Epithelial cell of esophagus (primary cell): ENCODE measurements at regions not wholly inside any gene's neighbourhood (a gene's known extent, or its start where the extent isn't known, plus 50 kb on each side); places are given as distances from the start of the nearest gene placed in this dataset.

Source experiments
- DNase-seq: peaks from one replicate; pipeline ENCODE4 v3.0.0; 2010; ENCODE audit warnings: low read depth
- H3K4me3 ChIP-seq: 2 replicates; pipeline ENCODE4 v1.5.1; 2011; ENCODE audit warnings: mild to moderate bottlenecking, low read length, control low read depth
- TF ChIP-seq, protein P1 (sequence below): IDR thresholded peaks from 2 replicates; pipeline ENCODE4 v1.5.1; 2011; ENCODE audit warnings: low read depth, mild to moderate bottlenecking, low read length, control low read depth, inconsistent platforms; ENCODE audit not compliant: insufficient read depth; ENCODE audit errors: missing control alignments

DNA sequence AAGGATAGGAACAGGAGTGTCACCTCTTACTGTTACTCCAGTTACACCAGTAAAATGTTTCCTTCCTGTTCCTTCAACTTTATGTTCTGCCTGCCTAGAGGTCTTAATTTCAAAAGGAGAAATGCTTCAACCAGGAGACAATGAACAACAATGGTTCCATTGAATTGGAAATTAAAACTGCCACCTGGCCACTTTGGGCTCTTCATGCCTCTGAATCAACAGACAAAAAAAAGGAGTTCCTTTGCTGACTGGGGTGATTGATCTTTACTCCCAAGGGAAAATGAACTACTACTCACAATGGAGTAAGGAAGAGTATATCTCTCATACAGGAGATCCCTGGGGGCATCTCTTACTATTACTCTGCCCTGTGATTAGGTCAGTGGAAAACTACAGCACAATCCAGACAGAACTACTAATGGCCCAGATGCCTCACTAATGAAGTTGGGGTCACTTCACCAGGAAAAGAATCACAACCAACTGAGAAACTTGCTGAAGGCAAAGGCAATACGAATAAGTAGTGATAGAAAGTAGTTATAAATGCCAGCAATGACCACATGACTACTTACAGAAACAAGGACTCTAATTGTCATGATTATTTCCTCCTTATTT, 76.6 kb upstream of the PRDX6 start:
- no peak overlapping the region for H3K4me3 ChIP-seq
- TF ChIP-seq, protein P1, sequence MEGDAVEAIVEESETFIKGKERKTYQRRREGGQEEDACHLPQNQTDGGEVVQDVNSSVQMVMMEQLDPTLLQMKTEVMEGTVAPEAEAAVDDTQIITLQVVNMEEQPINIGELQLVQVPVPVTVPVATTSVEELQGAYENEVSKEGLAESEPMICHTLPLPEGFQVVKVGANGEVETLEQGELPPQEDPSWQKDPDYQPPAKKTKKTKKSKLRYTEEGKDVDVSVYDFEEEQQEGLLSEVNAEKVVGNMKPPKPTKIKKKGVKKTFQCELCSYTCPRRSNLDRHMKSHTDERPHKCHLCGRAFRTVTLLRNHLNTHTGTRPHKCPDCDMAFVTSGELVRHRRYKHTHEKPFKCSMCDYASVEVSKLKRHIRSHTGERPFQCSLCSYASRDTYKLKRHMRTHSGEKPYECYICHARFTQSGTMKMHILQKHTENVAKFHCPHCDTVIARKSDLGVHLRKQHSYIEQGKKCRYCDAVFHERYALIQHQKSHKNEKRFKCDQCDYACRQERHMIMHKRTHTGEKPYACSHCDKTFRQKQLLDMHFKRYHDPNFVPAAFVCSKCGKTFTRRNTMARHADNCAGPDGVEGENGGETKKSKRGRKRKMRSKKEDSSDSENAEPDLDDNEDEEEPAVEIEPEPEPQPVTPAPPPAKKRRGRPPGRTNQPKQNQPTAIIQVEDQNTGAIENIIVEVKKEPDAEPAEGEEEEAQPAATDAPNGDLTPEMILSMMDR = no peak
- no peak for DNase-seq

DNA sequence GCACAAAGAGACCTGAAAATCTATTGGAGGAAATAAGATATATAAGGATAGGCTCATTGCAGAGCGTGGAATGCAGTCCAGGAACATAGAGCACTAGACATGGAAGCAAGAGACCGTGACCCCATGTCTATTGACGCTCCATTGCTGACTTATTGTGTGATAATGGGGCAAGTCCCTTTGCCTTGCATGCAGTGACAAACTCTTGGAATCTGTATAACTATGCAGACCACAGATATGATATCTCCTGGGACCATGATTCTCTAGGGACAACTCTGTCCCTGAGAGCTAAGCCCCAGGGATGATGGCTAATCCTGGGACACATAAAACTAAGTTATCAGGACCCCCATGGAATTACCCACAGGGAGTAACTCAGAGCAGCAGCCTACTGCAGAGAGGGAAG, 73.1 kb upstream of the PRDX6 start:
- H3K4me3 ChIP-seq = no peak overlapping the region
- DNase-seq = no peak
- TF ChIP-seq, protein P1 = no peak

DNA sequence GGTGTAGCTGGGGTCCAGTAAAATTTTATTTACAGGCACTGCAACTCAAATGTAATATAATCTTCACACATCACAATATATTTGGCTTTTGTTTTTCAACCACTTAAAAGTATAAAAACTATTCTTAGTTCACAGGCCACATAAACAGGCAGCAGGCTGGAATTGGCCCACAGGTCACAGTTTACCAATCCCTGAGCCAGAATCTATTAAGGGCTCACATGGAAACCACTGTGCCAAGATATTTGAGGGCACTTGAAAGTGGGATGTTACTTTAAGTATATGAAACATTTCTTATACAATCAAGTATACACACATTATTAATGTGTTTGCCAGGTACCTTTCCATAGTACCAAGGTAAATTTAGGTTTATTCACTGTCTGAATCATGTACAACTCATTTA, 71.9 kb upstream of the PRDX6 start:
- H3K4me3 ChIP-seq = no peak overlapping the region
- TF ChIP-seq, protein P1 = no peak
- no peak for DNase-seq

DNA sequence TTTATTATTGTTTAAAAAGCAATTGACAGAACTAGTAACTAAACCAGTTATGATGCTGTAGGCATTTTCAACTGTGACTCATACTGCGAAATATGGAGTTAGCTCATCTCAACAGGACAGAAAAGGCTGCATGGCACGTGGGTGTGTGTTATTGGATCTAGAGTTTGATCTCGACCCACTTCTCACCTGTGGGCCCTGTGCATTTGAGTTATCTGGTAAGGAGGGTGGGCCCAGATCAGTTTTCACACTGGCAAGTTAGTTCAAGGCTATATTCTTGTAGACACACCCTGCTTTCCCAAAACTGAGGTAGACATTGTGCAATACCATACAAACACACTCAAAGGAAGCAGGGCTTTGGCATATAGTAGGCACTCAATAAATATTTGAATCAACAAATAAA, 71.3 kb upstream of the PRDX6 start:
- peak; percentile 94 for DNase-seq
- H3K4me3 ChIP-seq = no peak overlapping the region
- TF ChIP-seq, protein P1 = no peak

DNA sequence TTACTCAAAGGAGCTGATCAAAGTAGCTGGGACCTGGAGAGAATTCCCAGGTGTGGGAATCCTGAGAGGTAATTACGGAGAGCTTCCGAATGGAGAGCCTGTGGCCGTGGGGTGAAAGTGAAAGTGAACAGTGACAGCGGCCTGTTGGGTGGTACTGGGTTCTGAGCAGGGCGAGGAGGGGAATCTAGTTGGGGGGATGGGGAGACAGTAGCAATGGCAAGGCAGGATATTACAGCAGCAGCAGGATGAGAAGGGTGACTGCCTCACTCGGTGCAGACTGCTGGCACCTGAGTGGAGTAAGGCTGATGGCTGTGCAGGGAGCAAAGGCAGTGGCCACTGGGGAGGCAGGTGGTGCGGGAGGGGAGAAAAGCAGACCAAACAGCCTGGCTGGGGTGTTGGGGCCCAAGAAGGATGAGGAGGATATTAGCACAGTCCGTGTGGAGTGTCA, 70.3 kb upstream of the PRDX6 start:
- no peak overlapping the region for H3K4me3 ChIP-seq
- TF ChIP-seq, protein P1 = no peak
- no peak for DNase-seq

DNA sequence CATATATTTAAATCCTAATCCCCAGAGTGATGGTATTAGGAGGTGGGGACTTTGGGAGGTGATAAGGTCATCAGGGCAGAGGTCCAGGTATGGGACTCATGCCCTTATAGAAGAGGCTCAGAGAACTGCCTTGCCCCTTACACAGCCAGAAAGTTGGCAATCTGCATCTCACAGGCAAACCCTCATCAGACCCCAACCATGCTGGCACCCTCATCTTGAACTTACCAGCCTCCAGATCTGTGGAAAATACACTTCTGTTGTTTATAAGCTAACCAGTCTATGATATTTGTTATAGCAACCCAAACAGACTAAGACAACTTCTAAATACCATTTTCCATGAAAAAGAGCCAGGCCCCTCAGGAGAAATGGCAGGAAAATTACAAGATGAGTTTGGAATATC, 69.3 kb upstream of the PRDX6 start:
- no peak for DNase-seq
- no peak overlapping the region for H3K4me3 ChIP-seq
- TF ChIP-seq, protein P1 = no peak

DNA sequence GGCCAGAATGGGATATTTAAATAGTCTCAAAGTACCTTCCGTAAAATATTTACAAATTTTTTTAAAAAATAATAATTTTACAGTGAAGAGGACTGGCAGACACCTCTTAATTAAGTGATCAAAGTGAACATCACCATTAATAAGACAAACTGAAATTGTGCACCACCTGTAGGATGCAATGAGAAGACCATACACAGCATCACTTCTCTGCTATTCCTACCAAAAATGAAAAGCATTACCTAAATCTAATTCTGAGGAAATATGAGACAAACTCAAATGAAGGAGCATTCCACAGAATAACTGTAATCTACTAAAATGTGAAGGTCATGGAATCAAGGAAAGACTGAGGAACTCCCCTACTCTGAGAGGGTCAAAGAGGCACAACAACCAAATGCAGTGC, 68.2 kb upstream of the PRDX6 start:
- TF ChIP-seq, protein P1 = no peak
- H3K4me3 ChIP-seq = no peak overlapping the region
- no peak for DNase-seq
